CD4-positive, CD25-positive, alpha-beta regulatory T cell (primary cell): ENCODE measurements at regions not wholly inside any gene's neighbourhood (a gene's known extent, or its start where the extent isn't known, plus 50 kb on each side); places are given as distances from the start of the nearest gene placed in this dataset.
A peak's percentile ranks its signal among the peaks of the same experiment; 100 is the strongest.

Source experiments
- ATAC-seq, 2 donors: fragments of 150-1000 bp; cut with Tn5 transposase; one replicate each; pipeline ENCODE4 v1.10.0; 2021; ENCODE audit warnings: low read depth in 2 of 2, moderate number of reproducible peaks in 2 of 2, moderate library complexity in 1 of 2
- DNase-seq, 3 donors: peaks; one replicate each; pipeline versions ENCODE4 v3.0.0 to v3.0.0-alpha.2; 2012 to 2022; ENCODE audit warnings: mixed read lengths in 1 of 3
- H3K27ac ChIP-seq: one replicate; pipeline ENCODE4 v1.7.0; 2013; ENCODE audit warnings: mild to moderate bottlenecking, low read length; ENCODE audit not compliant: insufficient read depth, poor library complexity, severe bottlenecking
- H3K27me3 ChIP-seq: one replicate; pipeline ENCODE4 v1.7.0; 2013; ENCODE audit warnings: low read length; ENCODE audit not compliant: control insufficient read depth, insufficient read depth
- H3K36me3 ChIP-seq: one replicate; pipeline ENCODE4 v1.7.0; 2013; ENCODE audit warnings: mild to moderate bottlenecking, low read length, moderate library complexity; ENCODE audit not compliant: control insufficient read depth, insufficient read depth
- H3K4me1 ChIP-seq: 2 replicates; pipeline ENCODE4 v1.7.0; 2013; ENCODE audit warnings: mild to moderate bottlenecking, low read length; ENCODE audit not compliant: insufficient read depth, control insufficient read depth, poor library complexity, severe bottlenecking
- H3K4me3 ChIP-seq: one replicate; pipeline ENCODE4 v1.7.0; 2013; ENCODE audit warnings: low read depth, mild to moderate bottlenecking, low read length, moderate library complexity
- H3K9me3 ChIP-seq, 2 experiments: 1 replicate in 1 of 2; 2 replicates in 1 of 2; pipeline ENCODE4 v1.7.0; 2013; ENCODE audit warnings: low read length in 2 of 2, mild to moderate bottlenecking in 1 of 2, moderate library complexity in 1 of 2; ENCODE audit not compliant: control insufficient read depth in 2 of 2
- H3K27ac Mint-ChIP-seq, 3 donors: one replicate each; pipeline ENCODE4 v1.8.0; 2020 to 2022; ENCODE audit warnings: mild to moderate bottlenecking in 3 of 3, mixed read lengths in 3 of 3, moderate library complexity in 2 of 3
- H3K27me3 Mint-ChIP-seq: one replicate; pipeline ENCODE4 v1.8.0; 2022; ENCODE audit warnings: mild to moderate bottlenecking, mixed read lengths
- H3K36me3 Mint-ChIP-seq: one replicate; pipeline ENCODE4 v1.8.0; 2020; ENCODE audit warnings: mixed read lengths
- H3K4me1 Mint-ChIP-seq, 4 donors: one replicate each; pipeline ENCODE4 v1.8.0; 2020 to 2022; ENCODE audit warnings: mixed read lengths in 4 of 4, mild to moderate bottlenecking in 1 of 4
- H3K4me3 Mint-ChIP-seq, 4 donors: one replicate each; pipeline ENCODE4 v1.8.0; 2020 to 2022; ENCODE audit warnings: mild to moderate bottlenecking in 4 of 4, mixed read lengths in 4 of 4, moderate library complexity in 3 of 4
- H3K9me3 Mint-ChIP-seq, 7 donors: one replicate each; pipeline ENCODE4 v1.8.0; 2020 to 2022; ENCODE audit warnings: mixed read lengths in 7 of 7, mild to moderate bottlenecking in 3 of 7, moderate library complexity in 2 of 7

- H3K4me1 ChIP-seq = no peaks in the 10 kb centered on the region
- H3K27me3 ChIP-seq = no peaks in the 10 kb centered on the region
- H3K27ac Mint-ChIP-seq = no peak overlapping the region
- no peak overlapping the region for H3K27ac ChIP-seq
- H3K36me3 ChIP-seq = no peaks in the 10 kb centered on the region
- no peak overlapping the region for H3K4me3 Mint-ChIP-seq
- H3K27me3 Mint-ChIP-seq = no peaks in the 10 kb centered on the region
- no peak overlapping the region for H3K4me3 ChIP-seq
- DNase-seq = no peak
- H3K4me1 Mint-ChIP-seq = peaks cover 0 to 6% (median 0%) of the 10 kb centered on the region in 4 donors
- no peaks in the 10 kb centered on the region for H3K36me3 Mint-ChIP-seq
- H3K9me3 ChIP-seq = no peaks in the 10 kb centered on the region
- peaks cover 0 to 8% (median 1%) of the 10 kb centered on the region in 7 donors for H3K9me3 Mint-ChIP-seq
- ATAC-seq = no peak
These were observed 155.0 kb upstream of the RTL1 start for GRCh38 chr14:101058571-101058970.

GRCh38 chr14:101060171-101060601 is 156.7 kb upstream of the RTL1 start:
- DNase-seq = no peak
- no peaks in the 10 kb centered on the region for H3K36me3 ChIP-seq

GRCh38 chr14:101061411-101062064 is 158.0 kb upstream of the RTL1 start:
- H3K4me3 Mint-ChIP-seq = no peak overlapping the region
- Histone ChIP-seq H3K4me1 (no peaks in the 10 kb centered on the region), H3K27me3 (no peaks in the 10 kb centered on the region), H3K4me3 (no peak overlapping the region), H3K27ac (no peak overlapping the region), H3K9me3 (no peaks in the 10 kb centered on the region), H3K36me3 (no peaks in the 10 kb centered on the region)
- no peak overlapping the region for H3K27ac Mint-ChIP-seq
- ATAC-seq = no peak
- peaks cover 0 to 6% (median 0%) of the 10 kb centered on the region in 4 donors for H3K4me1 Mint-ChIP-seq
- peaks cover 0 to 6% (median 0%) of the 10 kb centered on the region in 7 donors for H3K9me3 Mint-ChIP-seq
- no peak for DNase-seq
- no peaks in the 10 kb centered on the region for H3K36me3 Mint-ChIP-seq
- no peaks in the 10 kb centered on the region for H3K27me3 Mint-ChIP-seq

More at GRCh38 chr14:101060171-101060601, 156.7 kb upstream of the RTL1 start:
- Histone ChIP-seq H3K4me1 (no peaks in the 10 kb centered on the region), H3K27me3 (no peaks in the 10 kb centered on the region), H3K27ac (no peak overlapping the region), H3K4me3 (no peak overlapping the region), H3K9me3 (no peaks in the 10 kb centered on the region)
- Mint-ChIP-seq H3K36me3 (no peaks in the 10 kb centered on the region), H3K4me1 (peaks cover 0 to 6% (median 0%) of the 10 kb centered on the region in 4 donors), H3K4me3 (no peak overlapping the region), H3K27ac (no peak overlapping the region), H3K27me3 (no peaks in the 10 kb centered on the region), H3K9me3 (peaks cover 0 to 8% (median 1%) of the 10 kb centered on the region in 7 donors)
- no peak for ATAC-seq

- Histone ChIP-seq H3K27ac (no peak overlapping the region), H3K27me3 (no peaks in the 10 kb centered on the region), H3K4me3 (no peak overlapping the region), H3K9me3 (no peaks in the 10 kb centered on the region), H3K36me3 (no peaks in the 10 kb centered on the region), H3K4me1 (no peaks in the 10 kb centered on the region)
- H3K27me3 Mint-ChIP-seq = no peaks in the 10 kb centered on the region
- H3K27ac Mint-ChIP-seq = no peak overlapping the region
- H3K36me3 Mint-ChIP-seq = no peaks in the 10 kb centered on the region
- peaks cover 0 to 6% (median 1%) of the 10 kb centered on the region in 7 donors for H3K9me3 Mint-ChIP-seq
- H3K4me3 Mint-ChIP-seq = no peak overlapping the region
- ATAC-seq (no peak), DNase-seq (no peak)
- H3K4me1 Mint-ChIP-seq = peaks cover 0 to 6% (median 0%) of the 10 kb centered on the region in 4 donors
These were observed 158.5 kb upstream of the RTL1 start for GRCh38 chr14:101062065-101062450.

- H3K9me3 Mint-ChIP-seq = peaks cover 0 to 4% (median 1%) of the 10 kb centered on the region in 7 donors
- no peak overlapping the region for H3K4me3 ChIP-seq
- H3K36me3 ChIP-seq = no peaks in the 10 kb centered on the region
- H3K27ac Mint-ChIP-seq = no peak overlapping the region
- ATAC-seq = no peak
- DNase-seq = no peak
- H3K4me3 Mint-ChIP-seq = no peak overlapping the region
- H3K36me3 Mint-ChIP-seq = no peaks in the 10 kb centered on the region
- H3K9me3 ChIP-seq = no peaks in the 10 kb centered on the region
- peaks cover 0 to 6% (median 0%) of the 10 kb centered on the region in 4 donors for H3K4me1 Mint-ChIP-seq
- H3K27me3 ChIP-seq = no peaks in the 10 kb centered on the region
- H3K4me1 ChIP-seq = no peaks in the 10 kb centered on the region
- no peak overlapping the region for H3K27ac ChIP-seq
- H3K27me3 Mint-ChIP-seq = no peaks in the 10 kb centered on the region
These were observed 159.1 kb upstream of the RTL1 start for GRCh38 chr14:101062601-101063000.

- no peak overlapping the region for H3K27ac ChIP-seq
- no peak overlapping the region for H3K4me3 ChIP-seq
- Mint-ChIP-seq H3K4me1 (peaks cover 0 to 6% (median 0%) of the 10 kb centered on the region in 4 donors), H3K27me3 (no peaks in the 10 kb centered on the region), H3K9me3 (peaks cover 0 to 4% (median under 1%) of the 10 kb centered on the region in 7 donors), H3K4me3 (no peak overlapping the region), H3K36me3 (no peaks in the 10 kb centered on the region), H3K27ac (peak overlapping the region in 1 of 3 donors; percentile 60)
- H3K4me1 ChIP-seq = no peaks in the 10 kb centered on the region
- no peak for ATAC-seq
- no peaks in the 10 kb centered on the region for H3K36me3 ChIP-seq
- H3K9me3 ChIP-seq = no peaks in the 10 kb centered on the region
- no peak for DNase-seq
- no peaks in the 10 kb centered on the region for H3K27me3 ChIP-seq
These were observed 159.6 kb upstream of the RTL1 start for GRCh38 chr14:101063121-101063520.

- ATAC-seq (no peak), DNase-seq (no peak)
- H3K4me1 ChIP-seq = no peaks in the 10 kb centered on the region
- no peak overlapping the region for H3K27ac Mint-ChIP-seq
- peaks cover 4% of the 10 kb centered on the region for H3K27me3 Mint-ChIP-seq
- H3K27me3 ChIP-seq = no peaks in the 10 kb centered on the region
- H3K36me3 Mint-ChIP-seq = no peaks in the 10 kb centered on the region
- H3K27ac ChIP-seq = no peak overlapping the region
- peaks cover 0 to 6% (median 0%) of the 10 kb centered on the region in 4 donors for H3K4me1 Mint-ChIP-seq
- no peaks in the 10 kb centered on the region for H3K9me3 ChIP-seq
- no peak overlapping the region for H3K4me3 ChIP-seq
- H3K36me3 ChIP-seq = no peaks in the 10 kb centered on the region
- peaks cover 0 to 2% (median 0%) of the 10 kb centered on the region in 7 donors for H3K9me3 Mint-ChIP-seq
- H3K4me3 Mint-ChIP-seq = no peak overlapping the region
These were observed 160.7 kb upstream of the RTL1 start for GRCh38 chr14:101064121-101064661.

- no peaks in the 10 kb centered on the region for H3K36me3 ChIP-seq
- Mint-ChIP-seq H3K4me3 (no peak overlapping the region), H3K27ac (no peak overlapping the region), H3K9me3 (peaks cover 0 to 2% (median 0%) of the 10 kb centered on the region in 7 donors), H3K27me3 (peaks cover 4% of the 10 kb centered on the region), H3K36me3 (no peaks in the 10 kb centered on the region), H3K4me1 (peaks cover 0 to 6% (median 0%) of the 10 kb centered on the region in 4 donors)
- H3K9me3 ChIP-seq = no peaks in the 10 kb centered on the region
- no peaks in the 10 kb centered on the region for H3K4me1 ChIP-seq
- H3K27ac ChIP-seq = no peak overlapping the region
- ATAC-seq = no peak
- DNase-seq = no peak
- no peak overlapping the region for H3K4me3 ChIP-seq
- no peaks in the 10 kb centered on the region for H3K27me3 ChIP-seq
These were observed 161.2 kb upstream of the RTL1 start for GRCh38 chr14:101064718-101065117.
